HCT116 (cell line): ENCODE measurements at regions not wholly inside any gene's neighbourhood (a gene's known extent, or its start where the extent isn't known, plus 50 kb on each side); places are given as distances from the start of the nearest gene placed in this dataset.

Experiments
- ATAC-seq: fragments of 200-7000 bp; cut with Tn5 transposase; 2 replicates; pipeline ENCODE4 v1.9.1; 2020; ENCODE audit warnings: mild to moderate bottlenecking, moderate library complexity
- BruUV-seq: library from RNA; stranded (reverse); fragments of 400-500 nt; replicated peaks from 2 replicates; lab custom pipeline; 2021; lab: Mats Ljungman, UMichigan
- CTCF ChIA-PET: fragments of 300-600 bp; sonication (Branson Sonifier 250); formaldehyde crosslinking; loops from one replicate; lab custom pipeline; 2021; ENCODE audit warnings: antibody characterized with exemption; lab: Charles Lee
- POLR2A ChIA-PET: fragments of 300-600, 350-600 bp; sonication (Branson Sonifier 250); formaldehyde crosslinking; loops from one replicate; lab custom pipeline; 2021; ENCODE audit warnings: antibody characterized with exemption; lab: Charles Lee
- RAD21 ChIA-PET, 2 experiments: fragments of 300-600 bp; sonication (Branson Sonifier 250); formaldehyde crosslinking; loops; one replicate each; lab custom pipeline; 2023; ENCODE audit warnings: low total read pairs in 2 of 2; ENCODE audit not compliant: uncharacterized antibody in 2 of 2, unreplicated experiment in 2 of 2, low non-redundant PET in 1 of 2; lab: Charles Lee
- DNase-seq: peaks from one replicate; pipeline ENCODE4 v3.0.0-alpha.2; 2010; ENCODE audit warnings: low read depth, low spot score
- H2AFZ ChIP-seq: fragments of 200-600 bp; shearing (Covaris generic), sonication (generic); 2 replicates; pipeline ENCODE4 v1.6.1; 2017; ENCODE audit warnings: low read depth, mixed run types, mixed read lengths, antibody characterized with exemption, low read length; ENCODE audit not compliant: poor library complexity, severe bottlenecking
- H3K27ac ChIP-seq: 2 replicates; pipeline ENCODE4 v1.5.1; 2012; ENCODE audit warnings: low read depth, low read length
- H3K27me3 ChIP-seq: fragments of 200-600 bp; sonication (generic); 2 replicates; pipeline ENCODE4 v1.6.1; 2016; ENCODE audit warnings: mixed run types, low read length, mixed read lengths; ENCODE audit not compliant: insufficient read depth
- H3K36me3 ChIP-seq, 2 experiments: fragments of 200-500 bp in 1 of 2; fragments of 200-600 bp in 1 of 2; sonication (Bioruptor generic) in 1 of 2; sonication (generic) in 1 of 2; 2 replicates each; pipeline versions ENCODE4 v1.5.1 to v1.6.1; 2014 to 2016; ENCODE audit warnings: low read length in 2 of 2, inconsistent platforms in 1 of 2, mixed read lengths in 1 of 2, mixed run types in 1 of 2; ENCODE audit not compliant: insufficient read depth in 2 of 2, control insufficient read depth in 1 of 2
- H3K4me1 ChIP-seq, 2 experiments: fragments of 200-600 bp in 1 of 2; sonication (generic) in 1 of 2; 2 replicates each; pipeline versions ENCODE4 v1.5.1 to v1.6.1; 2012 to 2017; ENCODE audit warnings: low read length in 2 of 2, inconsistent platforms in 1 of 2, mild to moderate bottlenecking in 1 of 2, mixed read lengths in 1 of 2, mixed run types in 1 of 2, moderate library complexity in 1 of 2; ENCODE audit not compliant: insufficient read depth in 2 of 2, control insufficient read depth in 1 of 2
- H3K4me2 ChIP-seq: fragments of 200-600 bp; sonication (generic); 2 replicates; pipeline ENCODE4 v1.6.1; 2017; ENCODE audit warnings: mixed run types, low read length, mixed read lengths
- H3K4me3 ChIP-seq, 2 experiments: fragments of 200-600 bp in 1 of 2; sonication (generic) in 1 of 2; replicated peaks in 1 of 2; 2 replicates each; pipeline ENCODE4 v1.5.1; 2011 to 2016; ENCODE audit warnings: low read length in 2 of 2, control low read depth in 1 of 2, low read depth in 1 of 2, mild to moderate bottlenecking in 1 of 2, mixed read lengths in 1 of 2, mixed run types in 1 of 2
- H3K79me2 ChIP-seq: fragments of 200-600 bp; sonication (generic); 2 replicates; pipeline ENCODE4 v1.6.1; 2017; ENCODE audit warnings: mild to moderate bottlenecking, mixed run types, low read length, moderate library complexity, mixed read lengths; ENCODE audit not compliant: insufficient read depth
- H3K9ac ChIP-seq: fragments of 200-600 bp; sonication (generic); 2 replicates; pipeline ENCODE4 v1.6.1; 2016; ENCODE audit warnings: low read length, mixed read lengths
- H3K9me2 ChIP-seq: fragments of 200-600 bp; sonication (generic), shearing (Covaris generic); 2 replicates; pipeline ENCODE4 v1.6.1; 2017; ENCODE audit warnings: mixed run types, mild to moderate bottlenecking, moderate library complexity; ENCODE audit not compliant: insufficient read depth
- H3K9me3 ChIP-seq, 2 experiments: fragments of 200-500 bp in 1 of 2; fragments of 200-600 bp in 1 of 2; sonication (Bioruptor generic) in 1 of 2; sonication (generic) in 1 of 2; 2 replicates each; pipeline ENCODE4 v1.6.1; 2014 to 2017; ENCODE audit warnings: low read length in 2 of 2, mixed read lengths in 2 of 2, inconsistent platforms in 1 of 2, low read depth in 1 of 2, mild to moderate bottlenecking in 1 of 2, mixed run types in 1 of 2, moderate library complexity in 1 of 2; ENCODE audit not compliant: control insufficient read depth in 1 of 2, insufficient read depth in 1 of 2
- H4K20me1 ChIP-seq: fragments of 200-600 bp; sonication (generic), shearing (Covaris generic); 2 replicates; pipeline ENCODE4 v1.6.1; 2017; ENCODE audit warnings: mixed run types, mild to moderate bottlenecking, moderate library complexity; ENCODE audit not compliant: insufficient read depth
- ATF3 ChIP-seq: IDR thresholded peaks from 2 replicates; pipeline ENCODE4 v1.6.1; 2012
- CBX3 ChIP-seq: IDR thresholded peaks from 2 replicates; pipeline ENCODE4 v1.6.1; 2012; ENCODE audit warnings: low read depth
- CEBPB ChIP-seq: IDR thresholded peaks from 2 replicates; pipeline ENCODE4 v1.6.1; 2012; ENCODE audit warnings: low read depth
- CTCF ChIP-seq, 3 experiments: fragments of 200-600 bp in 1 of 3; sonication (generic) in 1 of 3; IDR thresholded peaks in 2 of 3; conservative IDR thresholded peaks in 1 of 3; 2 replicates each; pipeline ENCODE4 v1.5.1; 2012 to 2017; ENCODE audit warnings: low read depth in 2 of 3, low read length in 2 of 3, antibody characterized with exemption in 1 of 3, borderline replicate concordance in 1 of 3, control low read depth in 1 of 3, mild to moderate bottlenecking in 1 of 3, mixed read lengths in 1 of 3, mixed run types in 1 of 3, moderate library complexity in 1 of 3; ENCODE audit not compliant: insufficient read depth in 1 of 3
- EGR1 ChIP-seq: IDR thresholded peaks from 2 replicates; pipeline ENCODE4 v1.6.1; 2012; ENCODE audit warnings: low read depth
- ELF1 ChIP-seq: IDR thresholded peaks from 2 replicates; pipeline ENCODE4 v1.6.1; 2012; ENCODE audit warnings: low read depth, borderline replicate concordance
- EZH2phosphoT487 ChIP-seq: fragments of 200-600 bp; IDR thresholded peaks from 2 replicates; pipeline ENCODE4 v1.6.1; 2018; ENCODE audit warnings: antibody characterized with exemption, borderline replicate concordance
- FOSL1 ChIP-seq: IDR thresholded peaks from 2 replicates; pipeline ENCODE4 v1.6.1; 2012; ENCODE audit warnings: low read depth
- MAX ChIP-seq: IDR thresholded peaks from 2 replicates; pipeline ENCODE4 v1.6.1; 2012
- POLR2A ChIP-seq: IDR thresholded peaks from 2 replicates; pipeline ENCODE4 v1.7.0; 2011; ENCODE audit warnings: borderline replicate concordance; ENCODE audit not compliant: insufficient read depth, insufficient read length; ENCODE audit errors: extremely low read depth
- RAD21 ChIP-seq: IDR thresholded peaks from 2 replicates; pipeline ENCODE4 v1.6.1; 2012; ENCODE audit warnings: low read depth, mild to moderate bottlenecking
- REST ChIP-seq: IDR thresholded peaks from 2 replicates; pipeline ENCODE4 v1.6.1; 2012; ENCODE audit warnings: low read depth
- SIN3A ChIP-seq: IDR thresholded peaks from 2 replicates; pipeline ENCODE4 v1.6.1; 2012; ENCODE audit warnings: low read depth
- SP1 ChIP-seq: IDR thresholded peaks from 2 replicates; pipeline ENCODE4 v1.6.1; 2012; ENCODE audit warnings: low read depth
- TCF7L2 ChIP-seq: IDR thresholded peaks from 2 replicates; pipeline ENCODE4 v1.7.0; 2011; ENCODE audit warnings: borderline replicate concordance, inconsistent platforms; ENCODE audit not compliant: insufficient read depth, insufficient read length; ENCODE audit errors: extremely low read depth
- YY1 ChIP-seq: IDR thresholded peaks from 2 replicates; pipeline ENCODE4 v1.6.1; 2011; ENCODE audit warnings: low read length, low read depth, moderate library complexity, mild to moderate bottlenecking; ENCODE audit not compliant: insufficient replicate concordance; ENCODE audit errors: extremely low read depth
- ZFX ChIP-seq: fragments of 450-650 bp; IDR thresholded peaks from 2 replicates; pipeline ENCODE4 v1.6.1; 2017
- intact Hi-C: fragments of 100-400 bp; cut with micrococcal nuclease; formaldehyde crosslinking; loops from 2 replicates; pipeline ENCODE4 v1.10.0; 2022

GRCh38 chr4:137692205-137692604, 159.9 kb upstream of the PCDH18 start:
- Histone ChIP-seq H3K36me3 (no peaks in the 10 kb centered on the region), H3K27me3 (no peaks in the 10 kb centered on the region), H3K9ac (no peak overlapping the region), H2AFZ (no peak overlapping the region), H3K79me2 (no peaks in the 10 kb centered on the region), H3K4me3 (no peak overlapping the region), H3K4me2 (no peak overlapping the region), H3K27ac (no peak overlapping the region), H3K9me3 (no peaks in the 10 kb centered on the region), H4K20me1 (no peaks in the 10 kb centered on the region), H3K4me1 (no peaks in the 10 kb centered on the region), H3K9me2 (no peaks in the 10 kb centered on the region)
- BruUV-seq: no TSS peak
- ChIA-PET RAD21 (no interaction called here), POLR2A (no interaction called here), CTCF (no interaction called here)
- DNase-seq (no peak), ATAC-seq (no peak)
- intact Hi-C loops: no loop called here
- TF ChIP-seq EGR1 (no peak), SP1 (no peak), CBX3 (no peak), CEBPB (no peak)

- no peak for ATAC-seq
- Histone ChIP-seq H3K27me3 (no peaks in the 10 kb centered on the region), H3K9me3 (no peaks in the 10 kb centered on the region), H3K4me3 (no peak overlapping the region), H3K36me3 (no peaks in the 10 kb centered on the region), H3K9me2 (no peaks in the 10 kb centered on the region), H4K20me1 (no peaks in the 10 kb centered on the region), H3K4me1 (no peaks in the 10 kb centered on the region), H3K9ac (no peak overlapping the region), H3K79me2 (no peaks in the 10 kb centered on the region), H2AFZ (no peak overlapping the region), H3K4me2 (no peak overlapping the region), H3K27ac (no peak overlapping the region)
- RAD21 ChIA-PET: no interaction called here
- DNase-seq: no peak
- CTCF ChIA-PET: no interaction called here
- intact Hi-C loops: no loop called here
- POLR2A ChIA-PET: no interaction called here
- BruUV-seq: no TSS peak
- TF ChIP-seq RAD21 (no peak), CEBPB (no peak), ATF3 (no peak), YY1 (no peak), EZH2phosphoT487 (no peak), EGR1 (no peak), CTCF (IDR thresholded peaks at IDR 0.05 in 2 of 3, conservative IDR thresholded peaks at IDR 0.05 in 1 of 3; ENCODE audit: borderline replicate concordance in 1 of 3, insufficient read depth in 1 of 3, low read depth in 2 of 3, low read length in 2 of 3) (no peak), TCF7L2 (no peak), SIN3A (no peak), ELF1 (no peak), FOSL1 (no peak), REST (no peak), MAX (no peak), CBX3 (no peak), POLR2A (no peak), ZFX (no peak)
Measured at GRCh38 chr4:137688651-137689050, 156.4 kb upstream of the PCDH18 start.
